PC-9 (cell line): ENCODE measurements at regions not wholly inside any gene's neighbourhood (a gene's known extent, or its start where the extent isn't known, plus 50 kb on each side); places are given as distances from the start of the nearest gene placed in this dataset.

Source experiments
- EZH2 ChIP-seq: fragments of 200-600 bp; sonication (generic); IDR thresholded peaks from 2 replicates; pipeline ENCODE4 v1.8.0; 2017; ENCODE audit warnings: antibody characterized with exemption, low read depth
- TF ChIP-seq, protein P1 (sequence below): fragments of 200-600 bp; sonication (generic); conservative IDR thresholded peaks from 2 replicates; pipeline ENCODE4 v1.6.1; 2017; ENCODE audit warnings: mixed run types, antibody characterized with exemption, mild to moderate bottlenecking, moderate library complexity

DNA sequence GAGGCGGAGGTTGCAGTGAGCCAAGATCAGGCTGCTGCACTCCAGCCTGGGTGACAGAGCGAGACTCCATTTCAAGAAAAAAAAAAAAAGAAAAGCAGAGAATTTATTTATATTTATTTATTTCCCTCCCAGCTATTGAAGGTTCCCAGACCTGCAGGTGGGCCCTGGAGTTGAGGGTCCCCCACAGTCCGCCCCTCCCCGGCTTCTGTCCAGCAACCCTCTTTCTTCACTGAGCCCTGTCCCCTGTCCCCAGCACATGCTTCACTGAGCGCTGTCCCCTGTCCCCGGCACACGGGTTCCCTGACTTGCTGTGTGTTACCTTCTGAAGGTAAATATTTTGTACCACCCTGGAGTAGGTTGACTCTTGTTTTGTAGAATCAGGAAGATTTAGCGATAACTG is 301.7 kb upstream of the PITRM1 start:
- TF ChIP-seq, protein P1, sequence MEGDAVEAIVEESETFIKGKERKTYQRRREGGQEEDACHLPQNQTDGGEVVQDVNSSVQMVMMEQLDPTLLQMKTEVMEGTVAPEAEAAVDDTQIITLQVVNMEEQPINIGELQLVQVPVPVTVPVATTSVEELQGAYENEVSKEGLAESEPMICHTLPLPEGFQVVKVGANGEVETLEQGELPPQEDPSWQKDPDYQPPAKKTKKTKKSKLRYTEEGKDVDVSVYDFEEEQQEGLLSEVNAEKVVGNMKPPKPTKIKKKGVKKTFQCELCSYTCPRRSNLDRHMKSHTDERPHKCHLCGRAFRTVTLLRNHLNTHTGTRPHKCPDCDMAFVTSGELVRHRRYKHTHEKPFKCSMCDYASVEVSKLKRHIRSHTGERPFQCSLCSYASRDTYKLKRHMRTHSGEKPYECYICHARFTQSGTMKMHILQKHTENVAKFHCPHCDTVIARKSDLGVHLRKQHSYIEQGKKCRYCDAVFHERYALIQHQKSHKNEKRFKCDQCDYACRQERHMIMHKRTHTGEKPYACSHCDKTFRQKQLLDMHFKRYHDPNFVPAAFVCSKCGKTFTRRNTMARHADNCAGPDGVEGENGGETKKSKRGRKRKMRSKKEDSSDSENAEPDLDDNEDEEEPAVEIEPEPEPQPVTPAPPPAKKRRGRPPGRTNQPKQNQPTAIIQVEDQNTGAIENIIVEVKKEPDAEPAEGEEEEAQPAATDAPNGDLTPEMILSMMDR = no peak
- TF ChIP-seq EZH2 = no peak
